Panc1 (cell line): ENCODE measurements at regions not wholly inside any gene's neighbourhood (a gene's known extent, or its start where the extent isn't known, plus 50 kb on each side); places are given as distances from the start of the nearest gene placed in this dataset.

ENCODE experiments used
- ATAC-seq: fragments of 200-7000 bp; cut with Tn5 transposase; 2 replicates; pipeline ENCODE4 v1.9.1; 2020; ENCODE audit warnings: mild to moderate bottlenecking, moderate library complexity
- BruUV-seq: library from RNA; stranded (reverse); fragments of 400-500 nt; replicated peaks from 2 replicates; lab custom pipeline; 2021; lab: Mats Ljungman, UMichigan
- CTCF ChIA-PET: fragments of 300-600 bp; sonication (Branson Sonifier 250); formaldehyde crosslinking; loops from one replicate; lab custom pipeline; 2022; ENCODE audit warnings: antibody characterized with exemption; lab: Charles Lee
- POLR2A ChIA-PET: fragments of 300-600 bp; sonication (Branson Sonifier 250); formaldehyde crosslinking; loops from one replicate; lab custom pipeline; 2022; ENCODE audit warnings: antibody characterized with exemption; lab: Charles Lee
- DNase-seq: peaks from one replicate; pipeline ENCODE4 v3.0.0-alpha.2; 2010; ENCODE audit warnings: low read depth, low spot score
- H3K27ac ChIP-seq: 2 replicates; pipeline ENCODE4 v1.5.1; 2011; ENCODE audit warnings: mild to moderate bottlenecking, low read length, inconsistent platforms
- H3K27me3 ChIP-seq: fragments of 200-500 bp; sonication (Bioruptor generic); 2 replicates; pipeline ENCODE4 v1.6.0; 2014; ENCODE audit warnings: low read length, inconsistent platforms; ENCODE audit not compliant: control insufficient read depth, insufficient read depth
- H3K36me3 ChIP-seq: fragments of 200-500 bp; sonication (Bioruptor generic); 2 replicates; pipeline ENCODE4 v1.5.1; 2014; ENCODE audit warnings: inconsistent platforms, mild to moderate bottlenecking, low read length, moderate library complexity; ENCODE audit not compliant: control insufficient read depth, insufficient read depth
- H3K4me1 ChIP-seq: 2 replicates; pipeline ENCODE4 v1.5.1; 2011; ENCODE audit warnings: inconsistent platforms, mild to moderate bottlenecking, low read length, moderate library complexity; ENCODE audit not compliant: control insufficient read depth, insufficient read depth
- H3K4me3 ChIP-seq, 2 experiments: 2 replicates each; pipeline ENCODE4 v1.5.1; 2011 to 2012; ENCODE audit warnings: low read depth in 2 of 2, low read length in 2 of 2, mild to moderate bottlenecking in 2 of 2, inconsistent platforms in 1 of 2, moderate library complexity in 1 of 2
- H3K9me3 ChIP-seq: fragments of 200-500 bp; sonication (Bioruptor generic); 2 replicates; pipeline ENCODE4 v1.5.1; 2014; ENCODE audit warnings: low read depth, mild to moderate bottlenecking, inconsistent platforms, low read length, moderate library complexity; ENCODE audit not compliant: control insufficient read depth, insufficient read depth
- POLR2AphosphoS5 ChIP-seq: IDR thresholded peaks from 2 replicates; pipeline ENCODE4 v1.6.1; 2012; ENCODE audit warnings: mild to moderate bottlenecking, low read depth, low read length, moderate library complexity
- REST ChIP-seq, 2 experiments: IDR thresholded peaks; 2 replicates each; pipeline ENCODE4 v1.6.1; 2011 to 2012; ENCODE audit warnings: low read depth in 2 of 2, control low read depth in 1 of 2, low read length in 1 of 2, mild to moderate bottlenecking in 1 of 2, moderate library complexity in 1 of 2; ENCODE audit not compliant: insufficient read depth in 1 of 2
- SIN3A ChIP-seq: IDR thresholded peaks from 2 replicates; pipeline ENCODE4 v1.6.1; 2012; ENCODE audit warnings: low read depth, mild to moderate bottlenecking, low read length, moderate library complexity, borderline replicate concordance; ENCODE audit not compliant: insufficient read depth
- TCF7L2 ChIP-seq: IDR thresholded peaks from 2 replicates; pipeline ENCODE4 v1.6.1; 2011; ENCODE audit warnings: mild to moderate bottlenecking, low read depth, low read length, inconsistent platforms
- in situ Hi-C: cut with HindIII; loops from 2 replicates; pipeline ENCODE4 v1.10.0; 2016; ENCODE audit warnings: low sequenced_read_pairs, low pct_unique_long_range_greater_than_20kb
- intact Hi-C: fragments of 100-400 bp; cut with micrococcal nuclease; formaldehyde crosslinking; loops from one replicate; pipeline ENCODE4 v1.10.0; 2022; ENCODE audit not compliant: unreplicated experiment
- TF ChIP-seq, protein P1 (sequence below): fragments of 450-650 bp; IDR thresholded peaks from 2 replicates; pipeline ENCODE4 v1.5.1; 2017; ENCODE audit warnings: mild to moderate bottlenecking

DNA sequence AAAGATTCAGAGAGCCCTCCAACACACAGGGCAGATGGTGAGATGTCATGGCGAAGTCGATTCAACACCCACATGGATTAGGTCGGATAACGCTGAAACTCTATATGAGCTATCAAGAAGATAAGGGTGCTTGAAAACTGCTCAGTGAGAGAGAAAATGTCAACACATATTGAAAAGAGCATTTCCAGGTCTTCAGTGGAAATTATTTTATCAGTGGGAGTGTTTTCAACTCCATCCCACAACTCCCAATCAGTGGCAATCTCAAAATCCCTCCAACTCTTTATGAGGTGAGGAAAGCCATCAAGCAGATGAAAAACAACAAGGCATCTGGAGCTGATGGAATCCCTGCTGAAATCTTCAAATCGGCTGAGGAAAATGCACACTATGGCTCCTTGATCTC, 104.5 kb upstream of the KLHL14 start:
- POLR2A ChIA-PET = no interaction called here
- intact Hi-C loops = no loop called here
- CTCF ChIA-PET = no interaction called here

GRCh38 chr18:32875625-32876024, 102.8 kb upstream of the KLHL14 start:
- no peaks in the 10 kb centered on the region for H3K9me3 ChIP-seq
- CTCF ChIA-PET = no interaction called here
- intact Hi-C loops = no loop called here

More for the DNA sequence above, 104.5 kb upstream of the KLHL14 start:
- DNase-seq (no peak), ATAC-seq (no peak)
- BruUV-seq = no TSS peak
- TF ChIP-seq SIN3A (no peak), POLR2AphosphoS5 (no peak), REST (IDR thresholded peaks at IDR 0.05; ENCODE audit: insufficient read depth in 1 of 2, low read depth in 2 of 2, low read length in 1 of 2) (no peak), TCF7L2 (no peak)
- TF ChIP-seq, protein P1, sequence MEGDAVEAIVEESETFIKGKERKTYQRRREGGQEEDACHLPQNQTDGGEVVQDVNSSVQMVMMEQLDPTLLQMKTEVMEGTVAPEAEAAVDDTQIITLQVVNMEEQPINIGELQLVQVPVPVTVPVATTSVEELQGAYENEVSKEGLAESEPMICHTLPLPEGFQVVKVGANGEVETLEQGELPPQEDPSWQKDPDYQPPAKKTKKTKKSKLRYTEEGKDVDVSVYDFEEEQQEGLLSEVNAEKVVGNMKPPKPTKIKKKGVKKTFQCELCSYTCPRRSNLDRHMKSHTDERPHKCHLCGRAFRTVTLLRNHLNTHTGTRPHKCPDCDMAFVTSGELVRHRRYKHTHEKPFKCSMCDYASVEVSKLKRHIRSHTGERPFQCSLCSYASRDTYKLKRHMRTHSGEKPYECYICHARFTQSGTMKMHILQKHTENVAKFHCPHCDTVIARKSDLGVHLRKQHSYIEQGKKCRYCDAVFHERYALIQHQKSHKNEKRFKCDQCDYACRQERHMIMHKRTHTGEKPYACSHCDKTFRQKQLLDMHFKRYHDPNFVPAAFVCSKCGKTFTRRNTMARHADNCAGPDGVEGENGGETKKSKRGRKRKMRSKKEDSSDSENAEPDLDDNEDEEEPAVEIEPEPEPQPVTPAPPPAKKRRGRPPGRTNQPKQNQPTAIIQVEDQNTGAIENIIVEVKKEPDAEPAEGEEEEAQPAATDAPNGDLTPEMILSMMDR = no peak
- Histone ChIP-seq H3K9me3 (no peaks in the 10 kb centered on the region), H3K27ac (no peak overlapping the region), H3K4me3 (no peak overlapping the region), H3K27me3 (no peaks in the 10 kb centered on the region), H3K4me1 (no peaks in the 10 kb centered on the region), H3K36me3 (no peaks in the 10 kb centered on the region)
- in situ Hi-C loops = no loop called here

More at GRCh38 chr18:32875625-32876024, 102.8 kb upstream of the KLHL14 start:
- DNase-seq = no peak
- BruUV-seq = no TSS peak
- POLR2A ChIA-PET = no interaction called here
- Histone ChIP-seq H3K27me3 (no peaks in the 10 kb centered on the region), H3K27ac (no peak overlapping the region), H3K4me1 (no peaks in the 10 kb centered on the region), H3K4me3 (no peak overlapping the region), H3K36me3 (no peaks in the 10 kb centered on the region)
- no peak for ATAC-seq
- TF ChIP-seq TCF7L2 (no peak), SIN3A (no peak), REST (IDR thresholded peaks at IDR 0.05; ENCODE audit: insufficient read depth in 1 of 2, low read depth in 2 of 2, low read length in 1 of 2) (no peak), POLR2AphosphoS5 (no peak)
- TF ChIP-seq, protein P1 = no peak
- in situ Hi-C loops = no loop called here
